Muscle of leg (tissue), 3 donors: ENCODE measurements at regions not wholly inside any gene's neighbourhood (a gene's known extent, or its start where the extent isn't known, plus 50 kb on each side); places are given as distances from the start of the nearest gene placed in this dataset.

Experiments
- DNase-seq: peaks from one replicate; pipeline ENCODE4 v3.0.0; 2013
- H3K27ac ChIP-seq: one replicate; pipeline ENCODE4 v1.5.1; 2013; ENCODE audit warnings: mild to moderate bottlenecking, low read length, control low read depth
- H3K27me3 ChIP-seq: one replicate; pipeline ENCODE4 v1.6.1; 2013; ENCODE audit warnings: low read length; ENCODE audit not compliant: control insufficient read depth, insufficient read depth
- H3K36me3 ChIP-seq: one replicate; pipeline ENCODE4 v1.6.1; 2013; ENCODE audit warnings: low read length; ENCODE audit not compliant: control insufficient read depth, insufficient read depth
- H3K4me1 ChIP-seq: one replicate; pipeline ENCODE4 v1.6.1; 2013; ENCODE audit warnings: low read length; ENCODE audit not compliant: control insufficient read depth, insufficient read depth
- H3K4me3 ChIP-seq: one replicate; pipeline ENCODE4 v1.5.1; 2013; ENCODE audit warnings: low read length, control low read depth
- H3K9me3 ChIP-seq: replicated peaks from 2 replicates; pipeline ENCODE4 v1.6.1; 2013; ENCODE audit warnings: low read depth, low read length; ENCODE audit not compliant: control insufficient read depth
- WGBS: methylation state at CpG from one replicate; pipeline ENCODE4 v1.1.5; 2013; ENCODE audit warnings: missing lambda C conversion rate; ENCODE audit not compliant: insufficient coverage; 5-methylcytosine and 5-hydroxymethylcytosine counted together

DNA sequence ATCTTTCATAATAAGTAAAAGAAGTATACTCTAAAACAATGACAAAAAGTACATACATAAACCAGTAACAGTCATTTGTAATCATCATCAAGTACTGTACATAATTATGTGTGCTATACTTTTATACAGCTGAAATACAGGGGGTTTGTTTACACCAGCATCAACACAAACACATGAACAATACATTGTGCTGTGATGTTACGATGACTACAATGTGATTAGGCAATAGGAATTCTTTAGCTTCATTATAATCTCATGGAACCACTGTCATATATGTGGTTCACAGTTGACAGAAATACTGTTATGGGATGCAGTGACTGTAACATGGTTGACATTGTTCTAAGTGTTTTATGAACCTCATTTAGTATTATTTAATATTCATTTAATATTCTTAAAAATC lies 914.4 kb upstream of the TENM4 start:
- DNase-seq, result no peak
- WGBS, result no CpG with 5 or more reads among the region's 1 CpG
- Histone ChIP-seq H3K9me3 (no peaks in the 10 kb centered on the region), H3K27ac (no peak overlapping the region), H3K27me3 (no peaks in the 10 kb centered on the region), H3K36me3 (no peaks in the 10 kb centered on the region), H3K4me3 (no peak overlapping the region), H3K4me1 (no peaks in the 10 kb centered on the region)

GRCh38 chr11:80350541-80350940 lies 909.7 kb upstream of the TENM4 start:
- no peaks in the 10 kb centered on the region for H3K4me1 ChIP-seq
- no peaks in the 10 kb centered on the region for H3K27me3 ChIP-seq
- no CpG with 5 or more reads among the region's 3 CpGs for WGBS
- no peak overlapping the region for H3K27ac ChIP-seq
- no peaks in the 10 kb centered on the region for H3K36me3 ChIP-seq
- no peak overlapping the region for H3K4me3 ChIP-seq
- DNase-seq, result no peak
- H3K9me3 ChIP-seq, result no peaks in the 10 kb centered on the region

DNA sequence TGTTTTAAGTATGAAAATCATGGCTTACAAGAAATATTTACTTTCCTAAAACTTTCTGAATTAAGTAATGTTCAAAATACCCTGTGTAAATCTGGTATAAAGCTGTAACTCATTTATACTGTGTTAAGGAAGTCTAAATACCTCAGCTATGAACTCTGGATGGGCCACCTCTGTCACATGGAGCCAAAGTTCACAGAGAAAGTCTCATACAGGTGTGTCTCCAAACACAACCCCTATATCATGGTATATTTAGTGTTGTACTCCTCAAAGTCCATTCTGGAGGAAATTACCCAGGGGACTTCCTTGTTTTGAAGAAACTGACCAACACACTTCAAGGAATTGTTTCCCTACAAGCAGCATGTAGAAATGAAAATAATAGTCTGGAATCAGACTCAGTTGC lies 909.2 kb upstream of the TENM4 start:
- Histone ChIP-seq H3K4me1 (no peaks in the 10 kb centered on the region), H3K27ac (no peak overlapping the region), H3K9me3 (no peaks in the 10 kb centered on the region), H3K27me3 (no peaks in the 10 kb centered on the region), H3K4me3 (no peak overlapping the region), H3K36me3 (no peaks in the 10 kb centered on the region)
- DNase-seq, result no peak

GRCh38 chr11:80346353-80347059 lies 905.7 kb upstream of the TENM4 start:
- Histone ChIP-seq H3K27ac (no peak overlapping the region), H3K4me3 (no peak overlapping the region), H3K36me3 (no peaks in the 10 kb centered on the region), H3K4me1 (no peaks in the 10 kb centered on the region), H3K9me3 (no peaks in the 10 kb centered on the region), H3K27me3 (no peaks in the 10 kb centered on the region)
- DNase-seq, result peak; percentile 3
- 60% methylated on average over 4 of the region's 6 CpGs for WGBS

DNA sequence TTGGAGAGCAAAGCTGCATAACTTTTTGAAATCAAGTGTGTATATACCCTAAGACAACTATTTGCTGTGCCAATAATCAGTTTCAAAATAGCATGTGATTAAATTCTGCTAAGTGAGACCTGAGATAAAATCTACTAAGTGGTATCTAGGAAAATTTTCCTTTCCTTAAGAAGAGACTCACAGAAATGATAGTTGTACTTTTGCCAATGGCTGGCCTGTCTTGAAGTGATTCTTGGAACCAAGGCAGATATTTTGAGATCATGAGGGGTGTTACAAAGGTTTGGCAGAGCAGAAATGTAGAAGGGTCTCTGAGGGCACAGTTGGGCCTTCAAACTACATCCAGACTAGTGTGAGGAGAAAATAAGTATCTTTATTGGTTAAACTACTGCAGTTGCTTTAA lies 902.6 kb upstream of the TENM4 start:
- Histone ChIP-seq H3K36me3 (no peaks in the 10 kb centered on the region), H3K27ac (no peak overlapping the region), H3K27me3 (no peaks in the 10 kb centered on the region), H3K4me1 (no peaks in the 10 kb centered on the region), H3K9me3 (no peaks in the 10 kb centered on the region), H3K4me3 (no peak overlapping the region)
- peak; percentile 42 for DNase-seq

GRCh38 chr11:80338231-80338630 lies 897.4 kb upstream of the TENM4 start:
- no peaks in the 10 kb centered on the region for H3K9me3 ChIP-seq
- H3K27ac ChIP-seq, result no peak overlapping the region
- no CpG with 5 or more reads among the region's 2 CpGs for WGBS
- H3K36me3 ChIP-seq, result no peaks in the 10 kb centered on the region
- H3K27me3 ChIP-seq, result no peaks in the 10 kb centered on the region
- DNase-seq, result no peak
- H3K4me3 ChIP-seq, result no peak overlapping the region
- H3K4me1 ChIP-seq, result no peaks in the 10 kb centered on the region

DNA sequence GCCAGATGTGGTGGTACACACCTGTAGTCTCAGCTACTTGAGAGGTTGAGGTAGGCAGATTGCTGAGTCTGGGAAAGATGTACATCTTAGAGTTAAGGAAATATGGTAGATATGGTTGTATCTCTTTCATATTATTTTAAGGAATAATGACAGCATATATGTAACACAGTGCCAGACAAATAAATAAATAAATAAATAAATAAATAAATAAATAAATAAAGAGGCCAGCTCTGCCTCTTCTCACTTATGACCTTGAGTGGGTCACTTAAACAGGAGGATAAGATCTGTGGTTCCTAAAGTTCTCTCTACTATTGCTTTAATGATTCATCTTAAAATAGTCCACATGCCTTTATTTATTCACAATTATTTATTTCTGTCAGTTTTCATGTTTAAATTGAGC lies 890.9 kb upstream of the TENM4 start:
- Histone ChIP-seq H3K27ac (no peak overlapping the region), H3K4me3 (no peak overlapping the region), H3K9me3 (no peaks in the 10 kb centered on the region), H3K36me3 (no peaks in the 10 kb centered on the region), H3K27me3 (no peaks in the 10 kb centered on the region), H3K4me1 (no peaks in the 10 kb centered on the region)
- no peak for DNase-seq

DNA sequence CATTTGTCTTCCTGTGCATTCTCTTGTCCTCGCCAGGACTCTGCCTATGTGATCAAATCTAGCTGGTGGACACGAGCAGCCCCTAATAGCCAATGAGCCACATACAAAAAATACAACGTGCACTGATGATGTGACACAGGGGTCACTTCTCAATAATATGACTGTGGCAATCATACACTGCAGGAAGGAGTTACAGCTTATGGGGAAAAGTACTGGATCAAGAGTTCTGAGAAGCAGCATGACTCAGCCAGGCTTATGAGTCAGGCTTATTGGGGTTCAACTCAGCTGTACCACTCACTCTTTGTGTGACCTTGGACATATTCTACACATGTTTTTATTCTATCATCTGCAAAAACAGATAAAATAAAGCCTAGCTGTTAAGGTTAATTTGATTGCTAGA lies 889.4 kb upstream of the TENM4 start:
- no peak overlapping the region for H3K4me3 ChIP-seq
- no peaks in the 10 kb centered on the region for H3K27me3 ChIP-seq
- no peak overlapping the region for H3K27ac ChIP-seq
- no peak for DNase-seq
- H3K4me1 ChIP-seq, result no peaks in the 10 kb centered on the region
- 67% methylated on average over 1 of the region's 3 CpGs for WGBS
- H3K9me3 ChIP-seq, result no peaks in the 10 kb centered on the region
- no peaks in the 10 kb centered on the region for H3K36me3 ChIP-seq

GRCh38 chr11:80328774-80329173 lies 887.9 kb upstream of the TENM4 start:
- WGBS, result no CpG with 5 or more reads among the region's 1 CpG
- no peak overlapping the region for H3K27ac ChIP-seq
- no peaks in the 10 kb centered on the region for H3K9me3 ChIP-seq
- H3K36me3 ChIP-seq, result no peaks in the 10 kb centered on the region
- no peak for DNase-seq
- no peak overlapping the region for H3K4me3 ChIP-seq
- H3K4me1 ChIP-seq, result no peaks in the 10 kb centered on the region
- no peaks in the 10 kb centered on the region for H3K27me3 ChIP-seq

DNA sequence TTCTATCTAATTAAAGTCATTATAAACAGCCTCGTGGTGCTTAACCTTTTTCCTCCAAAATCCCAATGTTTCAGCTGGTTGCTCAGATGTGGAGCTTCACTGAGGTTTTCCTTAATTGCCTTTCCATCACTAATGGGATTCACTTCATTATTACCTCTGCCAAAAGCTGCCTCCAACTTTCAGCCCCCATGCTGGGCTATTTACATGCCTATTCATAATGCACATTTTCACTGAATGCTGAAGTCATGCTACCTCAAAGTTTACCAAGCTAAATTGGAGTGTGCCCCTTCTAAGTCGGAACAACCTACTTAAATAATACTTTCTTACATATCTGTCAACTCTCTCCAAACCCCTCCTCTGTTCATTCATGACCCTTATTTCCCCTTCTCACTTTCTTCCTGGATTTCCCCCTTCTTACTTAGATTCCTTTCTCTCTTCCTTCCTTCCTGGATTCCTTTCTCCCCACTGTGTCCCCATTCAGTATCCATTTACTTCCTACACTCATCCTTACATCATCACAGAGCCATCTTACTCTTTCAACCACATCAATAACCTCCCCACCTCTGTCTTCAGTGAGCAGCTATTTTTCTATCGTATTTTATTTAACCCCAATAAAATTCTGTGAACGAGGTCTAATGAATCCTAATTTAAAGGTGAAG lies 887.3 kb upstream of the TENM4 start:
- Histone ChIP-seq H3K4me3 (no peak overlapping the region), H3K9me3 (no peaks in the 10 kb centered on the region), H3K4me1 (no peaks in the 10 kb centered on the region), H3K36me3 (no peaks in the 10 kb centered on the region), H3K27ac (no peak overlapping the region), H3K27me3 (no peaks in the 10 kb centered on the region)
- no peak for DNase-seq
- WGBS, result 92% methylated on average over 1 of the region's 4 CpGs

GRCh38 chr11:80321786-80322185 lies 881.0 kb upstream of the TENM4 start:
- peak; percentile 86 for DNase-seq
- no peaks in the 10 kb centered on the region for H3K4me1 ChIP-seq
- no CpG with 5 or more reads among the region's 2 CpGs for WGBS
- H3K9me3 ChIP-seq, result no peaks in the 10 kb centered on the region
- H3K27me3 ChIP-seq, result no peaks in the 10 kb centered on the region
- no peaks in the 10 kb centered on the region for H3K36me3 ChIP-seq
- no peak overlapping the region for H3K4me3 ChIP-seq
- no peak overlapping the region for H3K27ac ChIP-seq
